ENCODE measurements at regions not wholly inside any gene's neighbourhood (a gene's known extent, or its start where the extent isn't known, plus 50 kb on each side); places are given as distances from the start of the nearest gene placed in this dataset.

DNA sequence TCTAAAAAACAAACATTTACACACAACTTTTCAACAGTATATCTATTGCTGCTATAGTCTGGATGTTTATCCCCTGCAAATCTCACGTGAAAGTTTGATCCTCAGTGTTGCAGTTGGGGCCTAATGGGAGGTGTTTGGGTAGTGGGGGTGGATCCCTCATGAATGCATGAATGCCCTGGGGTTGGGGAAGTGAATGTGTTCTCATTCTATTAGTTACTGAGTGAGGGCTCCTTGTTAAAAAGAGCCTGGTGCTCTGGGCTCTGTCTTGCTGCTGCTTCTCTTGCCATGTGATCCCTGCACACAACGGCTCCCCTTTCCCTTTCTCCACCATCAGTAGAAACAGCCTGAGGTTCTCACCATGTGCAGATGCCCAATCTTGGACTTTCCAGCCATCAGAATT, 242.7 kb upstream of the HTR2A start:
- POLR2A ChIA-PET (ENCODE audit: unreplicated experiment), result no interaction called here
- Histone ChIP-seq H3K14ac (replicated peaks; ENCODE audit: low read depth, low read length) (no peak overlapping the region), H3K27ac (ENCODE audit: insufficient read depth, low read length) (no peak overlapping the region), H3K23ac (ENCODE audit: low read depth, low read length) (no peak overlapping the region), H3K9me1 (ENCODE audit: insufficient read depth, low read length) (no peaks in the 10 kb centered on the region), H3K36me3 (ENCODE audit: control insufficient read depth, insufficient read depth, low read length) (no peaks in the 10 kb centered on the region), H4K5ac (ENCODE audit: low read depth, low read length) (no peak overlapping the region), H3K79me1 (ENCODE audit: low read depth in 1 of 2, low read length in 2 of 2) (no peaks in the 10 kb centered on the region), H3K4ac (ENCODE audit: low read depth, low read length) (no peak overlapping the region), H4K8ac (ENCODE audit: low read depth in 2 of 2, low read length in 2 of 2) (no peak overlapping the region), H2AFZ (replicated peaks; ENCODE audit: low read length, poor library complexity) (no peak overlapping the region), H2AK9ac (replicated peaks; ENCODE audit: low read depth, low read length, poor library complexity) (no peak overlapping the region), H3K56ac (ENCODE audit: extremely low read depth, insufficient read depth, low read length) (no peak overlapping the region), H3K4me1 (ENCODE audit: control insufficient read depth, insufficient read depth, low read length) (no peaks in the 10 kb centered on the region), H2BK15ac (ENCODE audit: low read depth, low read length) (no peak overlapping the region), H2BK5ac (ENCODE audit: low read depth, low read length, poor library complexity, severe bottlenecking) (no peak overlapping the region), H3K4me2 (ENCODE audit: low read depth, low read length) (no peak overlapping the region), H4K91ac (ENCODE audit: insufficient read depth, low read depth, low read length) (no peak overlapping the region), H3K9ac (ENCODE audit: low read depth, low read length) (no peak overlapping the region), H4K20me1 (ENCODE audit: insufficient read depth, low read length) (no peaks in the 10 kb centered on the region), H2BK20ac (ENCODE audit: low read depth, low read length) (no peak overlapping the region), H3K4me3 (ENCODE audit: insufficient read depth, low read depth, low read length) (no peak overlapping the region), H3K27me3 (ENCODE audit: control insufficient read depth, insufficient read depth, low read length) (no peaks in the 10 kb centered on the region), H2AK5ac (ENCODE audit: low read depth, low read length) (no peak overlapping the region), H3K18ac (ENCODE audit: low read depth, low read length) (no peak overlapping the region), H2BK120ac (ENCODE audit: low read depth, low read length) (no peak overlapping the region), H3K9me3 (ENCODE audit: control insufficient read depth, insufficient read depth, low read length) (no peaks in the 10 kb centered on the region)
- WGBS, 2 experiments (ENCODE audit: extremely low coverage in 2 of 2, insufficient read length in 1 of 2), result 60% methylated on average over 1 of the region's 2 CpGs; no CpG with 5 or more reads in 1 of the 2 experiments
- ATAC-seq (ENCODE audit: low read depth), result no peak
- BruUV-seq (replicated peaks), result no TSS peak
- CTCF ChIA-PET, result no interaction called here
- intact Hi-C loops (cut with micrococcal nuclease) (no loop called here), in situ Hi-C loops (cut with MboI; ENCODE audit: low sequenced_read_pairs) (no loop called here), dilution Hi-C loops (cut with HindIII; ENCODE audit: low sequenced_read_pairs, unreplicated experiment) (no loop called here)
- no peak for DNase-seq
- no peak for TF ChIP-seq BHLHE40 (IDR thresholded peaks at IDR 0.05; ENCODE audit: low read depth, low read length)
- TF ChIP-seq MXI1 (IDR thresholded peaks at IDR 0.05; ENCODE audit: borderline replicate concordance, low read depth, low read length), result no peak
- TF ChIP-seq SMC3 (IDR thresholded peaks at IDR 0.05; ENCODE audit: low read depth, low read length), result no peak
- TF ChIP-seq MAFK (IDR thresholded peaks at IDR 0.05; ENCODE audit: low read depth, low read length), result no peak
- no peak for TF ChIP-seq RAD21 (IDR thresholded peaks at IDR 0.05; ENCODE audit: low read length)
- TF ChIP-seq ELK1 (IDR thresholded peaks at IDR 0.05; ENCODE audit: borderline replicate concordance, low read depth, low read length), result no peak
- no peak for TF ChIP-seq POLR2A (IDR thresholded peaks at IDR 0.05; ENCODE audit: low read depth, low read length)
